Nephron progenitor cell (in vitro differentiated cells): ENCODE measurements at regions not wholly inside any gene's neighbourhood (a gene's known extent, or its start where the extent isn't known, plus 50 kb on each side); places are given as distances from the start of the nearest gene placed in this dataset.

ENCODE experiments used
- DNase-seq: peaks from one replicate; pipeline ENCODE4 v3.0.0; 2021
- H3K27ac Mint-ChIP-seq: 2 replicates; pipeline ENCODE4 v1.8.0; 2021; ENCODE audit warnings: mild to moderate bottlenecking, moderate library complexity, mixed read lengths
- H3K27me3 Mint-ChIP-seq: 2 replicates; pipeline ENCODE4 v1.8.0; 2021; ENCODE audit warnings: mild to moderate bottlenecking, low read depth, mixed read lengths; ENCODE audit not compliant: poor library complexity
- H3K36me3 Mint-ChIP-seq: 2 replicates; pipeline ENCODE4 v1.8.0; 2021; ENCODE audit warnings: low read depth, mixed read lengths
- H3K4me1 Mint-ChIP-seq: 2 replicates; pipeline ENCODE4 v1.8.0; 2021; ENCODE audit warnings: mixed read lengths
- H3K4me3 Mint-ChIP-seq: 2 replicates; pipeline ENCODE4 v1.8.0; 2021; ENCODE audit warnings: mild to moderate bottlenecking, moderate library complexity, mixed read lengths
- H3K9me3 Mint-ChIP-seq: 2 replicates; pipeline ENCODE4 v1.8.0; 2021; ENCODE audit warnings: mild to moderate bottlenecking, moderate library complexity, mixed read lengths
- TF ChIP-seq, protein P1 (sequence below): fragments of 200-600 bp; sonication (generic); IDR thresholded peaks from 2 replicates; pipeline ENCODE4 v1.5.0; 2021; ENCODE audit warnings: antibody characterized with exemption

DNA sequence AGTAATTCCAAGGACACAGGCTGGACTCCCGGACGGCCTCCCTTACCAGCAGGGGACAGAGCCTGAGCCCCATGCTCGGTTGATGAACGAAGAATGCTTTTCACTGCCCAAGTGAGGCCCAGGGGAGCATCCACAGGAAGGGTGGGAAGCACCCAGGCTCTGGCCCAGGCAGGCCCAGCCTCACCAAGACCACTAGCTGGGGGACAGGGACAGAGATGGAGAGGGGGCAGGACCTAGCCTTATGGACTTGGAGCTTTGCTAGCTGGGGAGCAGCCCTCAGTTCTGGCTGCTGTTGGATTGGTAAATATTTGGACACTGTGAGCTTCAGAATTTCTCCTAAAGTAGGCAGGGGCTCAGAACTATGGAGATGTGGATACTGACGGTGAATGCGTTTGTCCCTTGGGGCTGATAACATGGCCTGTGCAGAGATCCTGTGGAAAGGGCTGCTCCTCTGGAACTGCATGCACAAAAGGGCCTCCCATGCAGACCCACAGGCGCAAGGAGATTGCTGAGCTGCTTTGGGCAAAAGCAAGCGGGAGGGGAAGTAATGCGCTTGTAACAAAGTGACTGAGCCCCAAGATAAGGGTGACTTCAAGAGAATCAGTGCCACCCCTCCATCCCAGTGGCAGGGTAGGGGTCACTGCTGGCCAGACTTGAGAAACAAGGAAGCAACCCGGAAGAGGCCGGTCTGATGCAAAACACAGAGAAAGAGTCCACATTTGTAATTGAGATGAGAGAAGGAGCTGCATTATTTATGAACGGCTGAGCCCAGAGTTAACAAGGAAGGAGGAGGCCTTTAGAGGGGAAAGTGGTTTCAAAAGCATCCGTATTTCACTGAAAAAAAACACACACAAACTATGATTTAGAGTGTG lies 70.1 kb upstream of the MEF2A start:
- Mint-ChIP-seq H3K27ac (peak overlapping the region; percentile 85), H3K4me1 (peaks cover 12% of the 10 kb centered on the region), H3K36me3 (no peaks in the 10 kb centered on the region), H3K4me3 (no peak overlapping the region), H3K9me3 (peaks cover 22% of the 10 kb centered on the region), H3K27me3 (peaks cover 11% of the 10 kb centered on the region)
- TF ChIP-seq, protein P1, sequence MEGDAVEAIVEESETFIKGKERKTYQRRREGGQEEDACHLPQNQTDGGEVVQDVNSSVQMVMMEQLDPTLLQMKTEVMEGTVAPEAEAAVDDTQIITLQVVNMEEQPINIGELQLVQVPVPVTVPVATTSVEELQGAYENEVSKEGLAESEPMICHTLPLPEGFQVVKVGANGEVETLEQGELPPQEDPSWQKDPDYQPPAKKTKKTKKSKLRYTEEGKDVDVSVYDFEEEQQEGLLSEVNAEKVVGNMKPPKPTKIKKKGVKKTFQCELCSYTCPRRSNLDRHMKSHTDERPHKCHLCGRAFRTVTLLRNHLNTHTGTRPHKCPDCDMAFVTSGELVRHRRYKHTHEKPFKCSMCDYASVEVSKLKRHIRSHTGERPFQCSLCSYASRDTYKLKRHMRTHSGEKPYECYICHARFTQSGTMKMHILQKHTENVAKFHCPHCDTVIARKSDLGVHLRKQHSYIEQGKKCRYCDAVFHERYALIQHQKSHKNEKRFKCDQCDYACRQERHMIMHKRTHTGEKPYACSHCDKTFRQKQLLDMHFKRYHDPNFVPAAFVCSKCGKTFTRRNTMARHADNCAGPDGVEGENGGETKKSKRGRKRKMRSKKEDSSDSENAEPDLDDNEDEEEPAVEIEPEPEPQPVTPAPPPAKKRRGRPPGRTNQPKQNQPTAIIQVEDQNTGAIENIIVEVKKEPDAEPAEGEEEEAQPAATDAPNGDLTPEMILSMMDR, result no peak
- no peak for DNase-seq

DNA sequence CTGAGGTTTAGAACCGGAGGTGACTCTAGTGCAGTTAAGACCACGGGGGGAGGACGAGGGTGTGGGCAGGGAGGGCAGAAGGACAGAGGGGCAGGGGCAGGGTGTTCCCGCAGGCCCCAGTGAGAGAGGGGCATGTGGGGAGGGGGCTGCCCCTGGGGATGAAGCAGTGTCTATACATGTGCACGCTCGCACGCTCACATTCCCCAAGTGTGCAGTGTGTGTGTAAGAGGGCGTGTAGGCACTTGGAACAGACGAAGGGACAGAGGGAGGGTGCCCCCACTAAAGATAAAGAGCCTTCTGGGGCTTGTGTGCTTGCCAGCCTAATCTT lies 69.5 kb upstream of the MEF2A start:
- TF ChIP-seq, protein P1, result no peak

DNA sequence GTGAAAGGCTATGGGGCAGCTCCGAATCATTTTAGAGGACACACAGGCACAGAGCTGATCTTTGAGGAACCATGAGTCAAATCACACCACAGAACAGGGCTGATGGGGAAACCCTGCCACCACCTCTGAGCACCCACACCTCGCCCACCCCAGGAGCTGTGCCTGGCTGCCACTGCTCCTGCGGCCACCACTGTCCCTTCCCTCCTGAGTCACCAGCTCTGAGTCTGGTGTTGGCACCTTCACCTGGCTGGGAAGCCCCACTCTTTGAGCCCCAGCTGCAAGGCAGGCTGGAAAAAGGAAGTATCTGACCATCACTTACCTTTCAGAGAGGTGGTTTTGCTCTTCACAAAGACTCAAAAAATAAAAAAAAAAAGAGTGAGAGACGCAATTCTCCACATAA lies 63.6 kb upstream of the MEF2A start:
- H3K4me3 Mint-ChIP-seq, result no peak overlapping the region
- TF ChIP-seq, protein P1, result no peak
- H3K36me3 Mint-ChIP-seq, result no peaks in the 10 kb centered on the region
- peaks cover 9% of the 10 kb centered on the region for H3K27me3 Mint-ChIP-seq
- H3K9me3 Mint-ChIP-seq, result peaks cover 14% of the 10 kb centered on the region
- peaks cover 6% of the 10 kb centered on the region for H3K4me1 Mint-ChIP-seq
- H3K27ac Mint-ChIP-seq, result no peak overlapping the region
- no peak for DNase-seq

More for the DNA sequence above, 69.5 kb upstream of the MEF2A start:
- peaks cover 22% of the 10 kb centered on the region for H3K9me3 Mint-ChIP-seq
- H3K4me3 Mint-ChIP-seq, result no peak overlapping the region
- no peaks in the 10 kb centered on the region for H3K36me3 Mint-ChIP-seq
- peaks cover 12% of the 10 kb centered on the region for H3K4me1 Mint-ChIP-seq
- H3K27me3 Mint-ChIP-seq, result peaks cover 11% of the 10 kb centered on the region
- no peak for DNase-seq
- peak overlapping the region; percentile 85 for H3K27ac Mint-ChIP-seq

DNA sequence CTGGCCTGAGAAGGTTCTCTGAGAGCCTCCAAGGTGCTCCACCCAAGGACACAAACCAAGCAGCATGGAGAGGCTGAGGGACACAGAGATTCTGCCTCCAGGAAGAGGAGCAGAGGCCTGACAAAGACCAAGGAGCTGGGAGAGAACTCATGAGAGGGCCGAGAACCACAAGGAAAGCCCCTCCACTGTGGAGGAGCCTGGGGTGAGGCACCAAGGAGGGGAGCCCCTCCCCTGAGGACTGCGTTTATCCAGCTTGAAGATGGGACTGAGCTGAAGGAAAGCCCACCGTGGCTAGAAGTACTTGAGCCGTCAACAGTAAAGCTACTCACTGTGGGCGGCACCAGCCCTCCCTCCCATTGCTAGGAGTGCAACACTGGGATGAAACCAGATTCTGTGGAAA lies 63.1 kb upstream of the MEF2A start:
- H3K27me3 Mint-ChIP-seq, result peaks cover 9% of the 10 kb centered on the region
- H3K27ac Mint-ChIP-seq, result no peak overlapping the region
- no peak for DNase-seq
- peaks cover 10% of the 10 kb centered on the region for H3K9me3 Mint-ChIP-seq
- H3K4me1 Mint-ChIP-seq, result peaks cover 6% of the 10 kb centered on the region
- H3K36me3 Mint-ChIP-seq, result no peaks in the 10 kb centered on the region
- TF ChIP-seq, protein P1, result no peak
- no peak overlapping the region for H3K4me3 Mint-ChIP-seq

DNA sequence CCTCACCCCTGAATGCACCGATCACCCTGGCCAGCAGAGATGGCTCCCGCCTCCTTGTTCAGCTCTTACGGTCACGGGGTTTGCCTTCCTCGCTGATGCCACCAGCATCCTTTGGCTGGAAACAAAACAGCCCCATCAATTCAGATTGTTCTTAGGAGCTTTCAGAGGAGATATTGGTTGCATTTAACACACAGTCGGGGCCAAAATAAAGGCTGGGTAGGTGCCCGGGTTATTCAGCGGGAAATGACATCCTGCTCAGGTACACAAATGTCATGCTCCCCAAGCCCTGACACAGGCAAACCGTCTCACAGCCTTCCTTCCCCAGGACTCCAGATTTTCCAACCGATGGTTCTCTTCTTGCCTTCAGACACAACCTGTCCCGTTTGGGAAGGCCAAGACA lies 62.4 kb upstream of the MEF2A start:
- Mint-ChIP-seq H3K4me3 (no peak overlapping the region), H3K36me3 (no peaks in the 10 kb centered on the region), H3K27ac (no peak overlapping the region), H3K9me3 (peaks cover 3% of the 10 kb centered on the region), H3K27me3 (peaks cover 9% of the 10 kb centered on the region), H3K4me1 (peaks cover 6% of the 10 kb centered on the region)
- TF ChIP-seq, protein P1, result no peak
- DNase-seq, result no peak
